Uterus (tissue), 3 donors: ENCODE measurements at regions not wholly inside any gene's neighbourhood (a gene's known extent, or its start where the extent isn't known, plus 50 kb on each side); places are given as distances from the start of the nearest gene placed in this dataset. TPM values are rescaled to one million over a fixed set of nuclear protein-coding genes. Genes with fewer than 3 reads are reported as not detected.

Experiments used
- DNase-seq, 2 donors: peaks; one replicate each; pipeline ENCODE4 v3.0.0-alpha.2; 2019 to 2020
- H3K27ac ChIP-seq, 2 donors: fragments of 200-600 bp; sonication (generic); 1 replicate in 1 of 2; 2 replicates in 1 of 2; pipeline ENCODE4 v1.5.1; 2016 to 2018
- H3K27me3 ChIP-seq, 2 donors: fragments of 200-600 bp; sonication (generic); one replicate each; pipeline ENCODE4 v1.5.1; 2018 to 2019; ENCODE audit warnings: control low read depth in 1 of 2
- H3K36me3 ChIP-seq, 2 donors: fragments of 200-600 bp; sonication (generic); one replicate each; pipeline ENCODE4 v1.5.1; 2019; ENCODE audit warnings: control low read depth in 1 of 2
- H3K4me1 ChIP-seq, 2 donors: fragments of 200-600 bp; sonication (generic); one replicate each; pipeline ENCODE4 v1.5.1; 2018 to 2019; ENCODE audit warnings: control low read depth in 1 of 2
- H3K4me3 ChIP-seq, 2 donors: fragments of 200-600 bp; sonication (generic); 1 replicate in 1 of 2; 2 replicates in 1 of 2; pipeline ENCODE4 v1.5.1; 2018 to 2019; ENCODE audit warnings: mild to moderate bottlenecking in 1 of 2
- H3K9me3 ChIP-seq, 2 donors: fragments of 200-600 bp; sonication (generic); one replicate each; pipeline ENCODE4 v1.5.1; 2019; ENCODE audit warnings: control low read depth in 1 of 2
- POLR2A ChIP-seq, 2 donors: fragments of 450-650 bp; IDR thresholded peaks; one replicate each; pipeline ENCODE4 v1.6.1; 2016; ENCODE audit warnings: antibody characterized with exemption in 2 of 2, mild to moderate bottlenecking in 1 of 2, moderate library complexity in 1 of 2
- intact Hi-C: fragments of 100-400 bp; cut with DNase I; formaldehyde crosslinking; loops from one replicate; pipeline ENCODE4 v1.15.1; 2023; ENCODE audit warnings: low total_unique reads
- small RNA-seq: library from RNA; depleted of rRNA; stranded (forward); fragments of <200 nt; gene quantifications from one replicate; pipeline ENCODE3, GENCODE V24; 2016
- TF ChIP-seq, protein P1 (sequence below), 4 experiments: fragments of 200-600 bp in 2 of 4; fragments of 450-650 bp in 2 of 4; sonication (generic) in 2 of 4; IDR thresholded peaks; one replicate each; pipeline ENCODE4 v1.5.1; 2016 to 2019; ENCODE audit warnings: antibody characterized with exemption in 4 of 4, mild to moderate bottlenecking in 2 of 4, moderate library complexity in 1 of 4
- donor health status: DM: yes; HTN: yes; CAD: no.

GRCh38 chr9:129230302-129230701 lies 52.2 kb upstream of the IER5L start:
- no peak for DNase-seq
- H3K27me3 ChIP-seq, result no peaks in the 10 kb centered on the region
- H3K36me3 ChIP-seq, result no peaks in the 10 kb centered on the region
- H3K4me3 ChIP-seq, result no peak overlapping the region
- H3K4me1 ChIP-seq, result peaks cover 0 to 8% of the 10 kb centered on the region in 2 donors
- no peaks in the 10 kb centered on the region for H3K9me3 ChIP-seq
- intact Hi-C loops, result no loop called here
- TF ChIP-seq, protein P1, sequence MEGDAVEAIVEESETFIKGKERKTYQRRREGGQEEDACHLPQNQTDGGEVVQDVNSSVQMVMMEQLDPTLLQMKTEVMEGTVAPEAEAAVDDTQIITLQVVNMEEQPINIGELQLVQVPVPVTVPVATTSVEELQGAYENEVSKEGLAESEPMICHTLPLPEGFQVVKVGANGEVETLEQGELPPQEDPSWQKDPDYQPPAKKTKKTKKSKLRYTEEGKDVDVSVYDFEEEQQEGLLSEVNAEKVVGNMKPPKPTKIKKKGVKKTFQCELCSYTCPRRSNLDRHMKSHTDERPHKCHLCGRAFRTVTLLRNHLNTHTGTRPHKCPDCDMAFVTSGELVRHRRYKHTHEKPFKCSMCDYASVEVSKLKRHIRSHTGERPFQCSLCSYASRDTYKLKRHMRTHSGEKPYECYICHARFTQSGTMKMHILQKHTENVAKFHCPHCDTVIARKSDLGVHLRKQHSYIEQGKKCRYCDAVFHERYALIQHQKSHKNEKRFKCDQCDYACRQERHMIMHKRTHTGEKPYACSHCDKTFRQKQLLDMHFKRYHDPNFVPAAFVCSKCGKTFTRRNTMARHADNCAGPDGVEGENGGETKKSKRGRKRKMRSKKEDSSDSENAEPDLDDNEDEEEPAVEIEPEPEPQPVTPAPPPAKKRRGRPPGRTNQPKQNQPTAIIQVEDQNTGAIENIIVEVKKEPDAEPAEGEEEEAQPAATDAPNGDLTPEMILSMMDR (IDR thresholded peaks at IDR 0.05), result no peak
- TF ChIP-seq POLR2A (IDR thresholded peaks at IDR 0.05), result no peak
- no peak overlapping the region for H3K27ac ChIP-seq

Small RNA genes lying in the stretch of these regions (small RNA-seq; reads per million reads assigned to genes)
- not detected for gene AL353803.5
- not detected for gene RN7SL159P
